CD4-positive, alpha-beta T cell (primary cell): ENCODE measurements at regions not wholly inside any gene's neighbourhood (a gene's known extent, or its start where the extent isn't known, plus 50 kb on each side); places are given as distances from the start of the nearest gene placed in this dataset.

Experiments
- ATAC-seq: fragments of 200-7000 bp; cut with Tn5 transposase; one replicate; pipeline ENCODE4 v1.10.0; 2022; ENCODE audit warnings: mild to moderate bottlenecking; ENCODE audit not compliant: poor library complexity
- CTCF ChIA-PET: fragments of 350-600 bp; sonication (Branson Sonifier 250); formaldehyde crosslinking; loops from one replicate; lab custom pipeline; 2021; ENCODE audit warnings: antibody characterized with exemption, inconsistent platforms; lab: Charles Lee
- POLR2A ChIA-PET: fragments of 350-600 bp; sonication (Branson Sonifier 250); formaldehyde crosslinking; loops from one replicate; lab custom pipeline; 2021; ENCODE audit warnings: antibody characterized with exemption, inconsistent platforms; lab: Charles Lee
- DNase-seq, 14 experiments: peaks; one replicate each; pipeline ENCODE4 v3.0.0-alpha.2; 2013 to 2020; ENCODE audit warnings: mixed read lengths in 2 of 14
- H3K27ac ChIP-seq, 2 donors: one replicate each; pipeline versions ENCODE4 v1.5.1 to v1.7.0; 2013; ENCODE audit warnings: low read length in 2 of 2, low read depth in 1 of 2, mild to moderate bottlenecking in 1 of 2
- H3K27me3 ChIP-seq, 2 experiments: 1 replicate in 1 of 2; 2 replicates in 1 of 2; pipeline versions ENCODE4 v1.6.1 to v1.7.0; 2013; ENCODE audit warnings: low read length in 2 of 2, control low read depth in 1 of 2, mild to moderate bottlenecking in 1 of 2, moderate library complexity in 1 of 2; ENCODE audit not compliant: insufficient read depth in 2 of 2, control insufficient read depth in 1 of 2
- H3K36me3 ChIP-seq: one replicate; pipeline ENCODE4 v1.6.1; 2013; ENCODE audit warnings: low read length, control low read depth; ENCODE audit not compliant: insufficient read depth
- H3K4me1 ChIP-seq: one replicate; pipeline ENCODE4 v1.6.1; 2013; ENCODE audit warnings: low read length, control low read depth; ENCODE audit not compliant: insufficient read depth
- H3K4me3 ChIP-seq: one replicate; pipeline ENCODE4 v1.5.1; 2013; ENCODE audit warnings: mild to moderate bottlenecking, low read length, moderate library complexity
- H3K9me3 ChIP-seq, 2 experiments: 1 replicate in 1 of 2; 2 replicates in 1 of 2; pipeline versions ENCODE4 v1.6.1 to v1.7.0; 2013; ENCODE audit warnings: low read length in 2 of 2, mild to moderate bottlenecking in 2 of 2, control low read depth in 1 of 2, moderate library complexity in 1 of 2; ENCODE audit not compliant: control insufficient read depth in 1 of 2, insufficient read depth in 1 of 2
- H3K27ac Mint-ChIP-seq: one replicate; pipeline ENCODE4 v1.8.0; 2020; ENCODE audit warnings: mixed read lengths
- H3K27me3 Mint-ChIP-seq: one replicate; pipeline ENCODE4 v1.8.0; 2021; ENCODE audit warnings: mixed read lengths
- H3K36me3 Mint-ChIP-seq: one replicate; pipeline ENCODE4 v1.8.0; 2021; ENCODE audit warnings: low read depth, mixed read lengths
- H3K4me1 Mint-ChIP-seq: one replicate; pipeline ENCODE4 v1.8.0; 2021; ENCODE audit warnings: low read depth, mixed read lengths
- H3K4me3 Mint-ChIP-seq: one replicate; pipeline ENCODE4 v1.8.0; 2020; ENCODE audit warnings: mild to moderate bottlenecking, mixed read lengths
- H3K9me3 Mint-ChIP-seq: one replicate; pipeline ENCODE4 v1.8.0; 2020; ENCODE audit warnings: mixed read lengths
- CTCF ChIP-seq: fragments of 200-600 bp; IDR thresholded peaks from one replicate; pipeline ENCODE4 v1.8.0; 2022; ENCODE audit warnings: antibody characterized with exemption, mild to moderate bottlenecking
- intact Hi-C, 2 experiments: fragments of 100-400 bp; cut with DNase I in 1 of 2; cut with micrococcal nuclease in 1 of 2; formaldehyde crosslinking; loops; one replicate each; pipeline versions ENCODE4 v1.15.1 to v1.9.0; 2023 to 2025; cut with DNase I, micrococcal nuclease

DNA sequence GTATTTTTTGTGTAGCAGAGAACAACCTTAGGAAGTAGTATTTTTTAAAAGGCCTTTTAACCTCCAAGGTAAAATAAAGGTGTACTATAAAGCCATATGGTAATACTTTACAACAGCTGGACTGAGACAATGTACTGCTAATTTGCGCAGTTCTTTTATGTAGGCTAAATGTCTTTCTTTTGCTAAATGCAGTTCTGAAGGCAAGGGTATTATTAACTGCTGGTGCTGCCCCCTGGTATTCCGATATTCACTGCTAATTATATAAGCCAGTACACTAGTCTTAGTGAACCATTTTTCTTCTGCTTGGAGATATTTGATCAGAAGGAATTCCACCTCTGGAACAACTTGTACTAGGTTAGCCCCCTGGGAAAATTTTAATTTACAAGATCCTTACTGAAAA, 272.0 kb upstream of the FERD3L start:
- no peaks in the 10 kb centered on the region for H3K4me1 ChIP-seq
- no peaks in the 10 kb centered on the region for H3K36me3 ChIP-seq
- H3K27ac Mint-ChIP-seq = no peak overlapping the region
- peaks cover 4% of the 10 kb centered on the region for H3K9me3 Mint-ChIP-seq
- TF ChIP-seq CTCF = no peak
- no peaks in the 10 kb centered on the region for H3K4me1 Mint-ChIP-seq
- H3K27me3 ChIP-seq = no peaks in the 10 kb centered on the region
- no peak overlapping the region for H3K27ac ChIP-seq
- DNase-seq = no peak
- intact Hi-C loops = no loop called here
- POLR2A ChIA-PET = no interaction called here
- no peak overlapping the region for H3K4me3 ChIP-seq
- H3K27me3 Mint-ChIP-seq = no peaks in the 10 kb centered on the region
- ATAC-seq = no peak
- peaks cover 0 to 3% of the 10 kb centered on the region in 2 experiments for H3K9me3 ChIP-seq
- H3K36me3 Mint-ChIP-seq = no peaks in the 10 kb centered on the region
- no peak overlapping the region for H3K4me3 Mint-ChIP-seq
- CTCF ChIA-PET = no interaction called here

GRCh38 chr7:19415123-19415522, 269.9 kb upstream of the FERD3L start:
- H3K9me3 Mint-ChIP-seq = peaks cover 4% of the 10 kb centered on the region
- peaks cover 0 to 3% of the 10 kb centered on the region in 2 experiments for H3K9me3 ChIP-seq
- H3K36me3 ChIP-seq = no peaks in the 10 kb centered on the region
- intact Hi-C loops = no loop called here
- ChIA-PET POLR2A (no interaction called here), CTCF (no interaction called here)
- H3K27me3 ChIP-seq = no peaks in the 10 kb centered on the region
- H3K27ac ChIP-seq = no peak overlapping the region
- H3K4me1 Mint-ChIP-seq = no peaks in the 10 kb centered on the region
- no peaks in the 10 kb centered on the region for H3K27me3 Mint-ChIP-seq
- DNase-seq (no peak), ATAC-seq (no peak)
- no peak for TF ChIP-seq CTCF
- H3K27ac Mint-ChIP-seq = no peak overlapping the region
- no peaks in the 10 kb centered on the region for H3K36me3 Mint-ChIP-seq
- H3K4me3 ChIP-seq = no peak overlapping the region
- H3K4me3 Mint-ChIP-seq = no peak overlapping the region
- no peaks in the 10 kb centered on the region for H3K4me1 ChIP-seq

DNA sequence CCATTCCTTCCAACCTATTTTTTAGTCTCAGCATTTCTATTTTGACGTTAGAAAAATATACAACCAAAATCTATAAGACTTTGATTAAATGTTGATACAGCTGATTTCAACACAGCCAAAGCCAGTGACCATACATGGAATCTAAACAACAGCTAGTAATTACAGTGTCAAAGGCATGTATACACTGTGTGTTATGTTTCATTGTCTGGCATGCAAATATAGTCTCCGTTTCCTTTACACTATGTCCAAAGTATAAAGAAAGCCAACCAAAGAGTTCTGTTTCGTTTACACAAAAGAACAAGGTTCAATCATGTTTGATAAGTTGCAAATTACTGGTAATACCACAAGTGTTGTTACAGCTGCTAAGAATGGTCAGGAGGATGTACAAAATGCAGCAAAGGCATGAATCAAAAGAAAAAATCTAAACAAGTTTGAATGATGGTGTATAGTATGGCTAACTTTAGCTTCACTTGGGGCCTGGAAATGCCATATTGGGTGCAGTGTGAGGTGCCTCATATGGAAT, 268.3 kb upstream of the FERD3L start:
- H3K9me3 Mint-ChIP-seq = no peaks in the 10 kb centered on the region
- ATAC-seq = no peak
- no peak overlapping the region for H3K27ac Mint-ChIP-seq
- H3K4me1 ChIP-seq = no peaks in the 10 kb centered on the region
- intact Hi-C loops = no loop called here
- no peak for DNase-seq
- no peaks in the 10 kb centered on the region for H3K27me3 ChIP-seq
- POLR2A ChIA-PET = no interaction called here
- CTCF ChIA-PET = no interaction called here
- H3K36me3 ChIP-seq = no peaks in the 10 kb centered on the region
- H3K4me3 ChIP-seq = no peak overlapping the region
- no peaks in the 10 kb centered on the region for H3K9me3 ChIP-seq
- no peaks in the 10 kb centered on the region for H3K27me3 Mint-ChIP-seq
- no peaks in the 10 kb centered on the region for H3K4me1 Mint-ChIP-seq
- H3K27ac ChIP-seq = no peak overlapping the region
- no peaks in the 10 kb centered on the region for H3K36me3 Mint-ChIP-seq
- no peak for TF ChIP-seq CTCF
- H3K4me3 Mint-ChIP-seq = no peak overlapping the region
